Pons (tissue), 1 donor: ENCODE measurements at regions not wholly inside any gene's neighbourhood (a gene's known extent, or its start where the extent isn't known, plus 50 kb on each side); places are given as distances from the start of the nearest gene placed in this dataset.
A peak's percentile ranks its signal among the peaks of the same experiment; 100 is the strongest.

Experiments used
- DNase-seq: peaks from one replicate; pipeline ENCODE4 v3.0.0-alpha.2; 2016; ENCODE audit warnings: low spot score

DNA sequence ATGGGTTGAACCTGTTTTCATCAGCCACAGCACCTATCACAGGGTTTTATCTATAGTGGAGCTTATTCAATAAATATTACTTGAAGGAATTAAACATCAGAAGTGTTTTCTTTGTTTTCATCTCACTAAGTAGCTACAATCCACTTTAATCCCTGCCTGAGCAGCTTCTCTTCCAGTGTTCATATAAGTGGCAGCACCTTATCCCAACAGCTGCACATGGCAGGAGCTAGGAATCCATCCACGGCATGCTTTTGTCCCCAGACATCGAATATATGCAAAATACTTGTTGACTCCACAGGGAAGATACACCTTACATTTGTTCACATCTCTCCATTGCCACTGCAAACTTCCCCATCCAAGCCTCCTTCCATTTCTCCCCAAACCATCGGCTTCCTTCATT lies 549.8 kb upstream of the FAM241A start:
- no peak for DNase-seq

DNA sequence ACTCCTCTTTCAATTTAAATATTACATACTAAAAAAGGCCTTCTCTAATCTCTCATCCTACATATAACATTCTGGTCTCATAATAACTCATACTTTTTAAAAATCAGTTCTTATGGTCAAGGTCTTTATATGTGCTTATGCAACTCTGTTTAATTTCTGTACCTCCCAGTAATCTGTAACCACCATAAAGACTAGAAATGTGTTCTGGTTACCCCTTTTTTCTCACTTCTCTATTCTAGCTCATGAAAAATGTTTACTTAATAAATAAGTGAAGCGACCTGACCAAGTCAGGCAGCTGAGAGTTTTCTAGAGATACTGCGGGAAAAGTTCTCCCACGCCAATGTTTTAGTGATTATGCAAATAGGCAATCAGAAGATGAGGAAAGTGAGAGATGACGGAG lies 548.8 kb upstream of the FAM241A start:
- no peak for DNase-seq

DNA sequence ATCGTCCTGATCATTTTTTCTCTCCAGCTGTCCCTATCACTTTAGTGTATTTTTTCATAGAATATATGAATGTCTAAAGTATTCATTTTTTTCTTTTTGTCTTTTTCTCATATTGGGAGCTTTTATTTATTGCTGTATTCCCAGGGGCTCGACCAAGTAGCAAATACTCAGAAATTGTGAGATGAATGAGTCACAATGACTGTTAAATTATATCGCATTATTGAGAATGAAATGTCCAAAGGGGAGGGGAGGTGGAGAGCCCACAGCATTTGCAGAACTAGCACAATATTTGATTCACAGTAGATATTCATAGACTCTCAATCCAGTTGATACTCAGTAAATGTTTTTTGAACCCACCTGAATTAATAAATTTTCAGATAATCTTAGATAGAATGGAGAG lies 543.6 kb upstream of the FAM241A start:
- DNase-seq = no peak

DNA sequence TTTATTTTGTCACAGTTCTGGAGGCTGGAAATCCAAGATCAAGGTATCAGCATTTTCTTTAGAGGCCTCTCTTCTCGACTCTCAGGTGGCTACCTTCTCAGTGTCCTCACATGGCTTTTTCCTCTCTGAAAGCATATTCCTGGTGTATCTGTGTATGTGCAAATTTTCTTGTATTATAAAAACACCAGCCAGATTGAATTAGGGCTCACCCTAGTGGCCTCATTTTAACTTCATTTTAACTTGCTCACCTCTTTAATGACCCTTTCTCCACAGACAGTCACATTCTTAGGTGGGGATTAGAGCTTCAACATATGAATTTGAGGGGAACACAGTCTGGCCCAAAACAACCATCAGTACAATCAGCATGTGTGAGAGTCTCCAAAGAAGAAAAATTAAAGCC lies 542.4 kb upstream of the FAM241A start:
- no peak for DNase-seq

DNA sequence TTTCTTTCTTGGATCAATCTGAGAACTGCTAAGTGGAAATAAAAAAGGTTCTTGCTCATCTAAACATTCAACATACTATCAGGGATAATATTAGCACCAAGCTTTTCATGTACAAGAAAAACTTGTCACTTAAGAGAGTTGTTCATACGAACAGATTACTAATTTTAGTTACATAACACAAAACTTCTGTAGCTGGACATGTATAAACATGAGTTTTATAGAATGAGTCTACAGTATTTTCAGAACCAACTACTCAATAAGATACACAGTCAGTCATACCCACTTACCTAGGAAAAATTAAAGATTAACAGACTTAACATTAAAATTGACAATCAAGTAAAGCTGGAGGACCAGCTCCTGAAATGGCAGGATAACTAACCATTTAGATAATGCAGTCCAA lies 540.1 kb upstream of the FAM241A start:
- no peak for DNase-seq

DNA sequence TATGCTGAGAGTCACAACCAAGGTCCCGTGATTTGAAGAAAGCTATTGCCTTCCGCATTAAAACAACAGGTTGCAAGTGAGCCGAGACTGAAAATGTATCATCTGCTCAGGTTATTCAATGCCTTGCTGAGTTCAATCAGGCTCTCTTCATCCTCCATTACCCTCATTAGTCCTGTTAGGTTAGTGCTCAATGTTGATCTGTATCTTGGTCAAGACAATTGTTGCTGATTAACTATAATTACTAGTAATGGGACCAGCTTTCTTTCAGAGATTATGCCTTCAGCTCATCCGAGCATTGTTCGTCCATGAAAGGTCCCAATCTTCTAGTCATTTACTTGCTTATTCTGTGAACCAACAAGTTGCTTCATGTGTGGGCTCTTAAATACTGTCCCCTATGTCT lies 534.6 kb upstream of the FAM241A start:
- DNase-seq = no peak

DNA sequence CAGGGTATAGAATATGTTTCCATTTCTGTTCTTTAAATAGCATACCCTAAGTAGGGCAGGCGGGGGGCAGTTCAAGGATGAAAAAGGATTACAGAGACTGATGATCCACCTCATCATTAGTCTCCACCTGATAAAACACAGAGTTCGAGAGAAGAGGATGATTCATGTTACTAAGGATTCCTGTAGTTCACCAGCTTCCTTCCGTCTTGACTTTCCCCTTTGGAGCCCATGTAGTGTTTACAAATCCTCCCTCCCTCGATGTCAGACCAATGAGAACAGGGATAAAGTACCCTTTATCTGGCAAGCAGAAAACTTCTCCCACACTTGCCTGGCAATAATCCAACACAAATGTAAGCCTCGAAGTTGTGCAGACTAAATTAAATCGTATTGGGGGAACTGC lies 526.3 kb upstream of the FAM241A start:
- no peak for DNase-seq

DNA sequence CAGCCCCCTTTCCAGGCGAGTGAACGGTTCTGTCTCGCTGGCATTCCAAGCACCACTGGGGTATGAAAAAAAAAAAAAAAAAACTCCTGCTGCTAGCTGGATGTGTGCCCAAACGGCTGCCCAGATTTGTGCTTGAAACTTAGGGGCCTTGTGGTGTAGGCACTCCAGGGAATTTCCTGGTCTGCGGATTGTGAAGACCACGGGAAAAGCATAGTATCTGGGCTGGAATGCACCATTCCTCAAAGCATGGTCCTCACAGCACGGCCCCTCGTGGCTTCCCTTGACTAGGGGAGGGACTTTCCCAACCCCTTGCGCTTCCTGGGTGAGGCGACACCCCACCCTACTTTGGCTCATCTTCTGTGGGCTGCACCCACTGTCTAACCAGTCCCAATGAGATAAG lies 516.8 kb upstream of the FAM241A start:
- DNase-seq = no peak

DNA sequence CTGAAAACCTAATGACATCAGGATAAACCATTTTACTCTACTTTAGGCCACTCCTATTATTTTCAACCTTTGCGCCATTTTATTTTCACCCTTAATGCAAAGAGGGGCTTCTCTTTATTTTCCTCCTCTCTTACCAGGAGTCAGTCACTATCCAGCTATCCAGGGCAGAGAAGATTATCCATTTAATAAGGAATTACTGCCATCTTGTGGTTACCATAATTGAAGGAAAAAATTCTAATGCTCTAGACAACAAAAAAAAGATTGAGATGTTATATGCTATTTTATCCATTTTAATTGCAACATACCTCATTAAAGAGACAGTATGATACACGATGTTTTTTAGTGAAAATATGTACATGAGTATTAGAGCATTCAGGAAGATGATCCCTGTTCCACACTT lies 514.5 kb upstream of the FAM241A start:
- DNase-seq = peak; percentile 59

DNA sequence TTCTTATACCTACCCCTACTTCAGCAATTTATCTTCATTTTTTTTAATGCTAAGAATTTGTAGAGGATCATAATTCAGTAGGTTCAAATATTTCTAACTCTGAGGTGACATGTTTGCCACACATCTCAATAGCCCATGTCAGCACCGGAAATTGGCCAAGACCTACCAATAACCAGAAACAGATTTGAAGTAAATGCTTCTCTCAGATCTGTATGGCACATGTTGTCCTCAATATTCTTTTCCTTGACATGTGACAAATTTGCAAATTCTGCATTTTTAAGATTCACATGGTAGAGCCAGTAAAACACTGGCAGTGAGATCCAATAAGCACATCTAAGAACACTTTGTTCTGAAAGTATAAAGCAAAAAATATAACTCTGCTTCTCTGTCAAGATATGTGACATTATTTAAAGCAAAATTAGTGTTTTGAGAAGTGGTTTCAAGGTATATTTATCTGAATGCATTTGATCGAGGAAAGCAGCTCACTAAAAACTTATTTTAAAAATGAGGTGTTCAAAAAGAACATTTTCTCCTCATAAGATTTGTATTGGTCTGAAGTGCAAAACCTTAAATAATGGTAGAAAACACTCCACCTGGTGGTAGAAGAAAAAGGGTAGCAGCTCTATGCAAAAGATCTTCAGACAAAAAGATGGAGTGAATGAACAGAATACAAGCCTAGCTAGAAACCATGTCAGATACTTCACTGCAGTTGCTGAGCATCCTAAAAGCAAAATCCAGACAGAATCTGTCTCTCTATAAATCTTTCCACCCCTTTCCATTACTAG lies 513.8 kb upstream of the FAM241A start:
- peak; percentile 18 for DNase-seq

DNA sequence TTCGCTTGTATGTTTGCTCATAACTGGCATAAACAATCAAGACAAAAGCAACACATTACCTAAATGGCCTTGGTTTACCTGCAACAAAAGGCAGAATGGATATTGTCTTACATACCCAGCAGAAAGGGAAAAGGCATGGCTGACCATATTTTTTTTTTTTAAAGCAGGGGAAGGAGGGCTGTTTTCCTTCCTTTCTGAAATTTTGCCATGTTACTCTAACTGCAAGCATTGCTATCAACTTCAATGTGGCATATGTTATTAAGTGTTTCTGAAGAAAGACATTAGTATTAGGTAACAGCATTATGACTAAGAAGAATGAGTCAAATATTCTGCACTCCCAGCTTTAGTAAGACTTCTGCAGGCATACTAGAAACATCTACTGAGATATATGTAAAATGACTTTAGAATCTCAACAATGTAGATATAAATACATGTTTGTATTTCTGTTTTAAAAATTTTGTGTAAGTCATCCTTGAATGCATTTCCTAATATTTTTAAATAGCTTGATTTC lies 512.6 kb upstream of the FAM241A start:
- DNase-seq = no peak

DNA sequence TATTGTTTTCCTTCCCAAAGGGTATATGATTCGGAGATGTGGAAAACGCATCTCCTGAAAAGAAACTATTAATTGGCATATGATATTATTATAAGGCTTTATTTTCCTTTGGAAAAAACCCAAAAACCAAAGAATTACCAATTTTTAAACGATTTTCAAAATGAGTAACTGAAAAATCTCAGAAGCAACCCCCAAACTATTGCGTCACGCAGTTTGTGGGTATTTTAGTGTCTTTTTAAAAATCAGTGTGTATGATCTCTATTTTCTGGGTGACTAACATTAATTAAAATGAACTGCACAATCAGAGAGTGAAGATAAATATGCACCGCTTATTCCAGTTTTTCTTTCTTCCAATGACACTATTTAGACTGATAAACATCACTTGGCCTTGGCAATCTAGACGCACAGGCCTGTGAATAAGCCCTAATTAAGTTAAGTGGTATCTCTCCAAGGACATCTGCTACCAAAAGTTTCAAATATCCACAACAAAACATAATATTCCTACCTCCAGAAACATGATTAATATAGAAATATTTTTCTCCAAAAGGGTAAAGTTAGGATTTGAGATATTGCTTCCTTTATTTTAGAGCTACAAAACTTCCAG lies 511.5 kb upstream of the FAM241A start:
- no peak for DNase-seq

DNA sequence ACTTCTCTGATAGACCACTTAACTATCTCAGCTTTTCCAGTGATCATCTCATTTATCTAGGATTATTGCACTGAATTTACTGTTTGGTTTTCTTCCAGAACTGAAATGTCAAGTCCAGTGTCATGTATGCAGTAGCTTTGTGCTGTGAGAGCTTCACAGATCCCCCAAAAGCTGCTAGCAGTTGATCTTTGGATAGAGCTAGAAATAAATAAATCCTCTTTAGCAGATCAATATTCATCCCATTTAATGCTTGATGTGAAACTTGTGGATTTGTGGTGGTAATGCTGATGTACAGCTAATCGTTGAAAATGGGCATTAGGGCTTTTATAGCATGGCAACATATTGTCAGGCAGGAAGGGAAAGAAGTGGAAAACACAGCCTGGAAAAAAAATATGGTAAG lies 509.6 kb upstream of the FAM241A start:
- DNase-seq = no peak

DNA sequence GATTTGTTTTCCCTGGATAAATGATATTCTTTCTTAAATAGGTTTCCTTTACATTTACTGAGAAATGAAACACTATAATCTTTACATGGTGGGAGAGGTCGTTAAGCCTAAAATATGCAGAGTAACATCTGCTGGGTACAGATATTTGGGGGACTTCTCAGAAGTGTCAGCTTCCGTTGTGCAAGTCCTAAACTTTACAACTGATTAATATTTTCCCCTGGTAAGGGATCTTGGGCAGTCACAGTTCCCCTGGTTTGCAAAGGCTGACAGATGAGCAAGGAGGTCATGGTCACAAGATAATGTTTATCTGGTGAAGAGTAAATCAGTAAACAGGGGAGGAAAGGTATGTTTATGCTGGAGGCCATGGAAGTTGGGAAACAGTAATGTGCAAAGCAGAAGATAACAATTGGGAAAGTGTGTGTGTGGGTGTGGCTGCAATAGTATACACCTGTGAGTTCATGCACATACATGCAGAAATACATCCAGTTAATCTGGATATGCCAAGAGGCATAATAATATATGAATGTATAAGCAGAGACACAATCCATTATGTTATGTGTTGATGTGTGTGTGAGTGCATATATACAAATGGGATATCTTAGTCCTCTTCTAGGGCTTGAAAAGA lies 508.2 kb upstream of the FAM241A start:
- DNase-seq = no peak

DNA sequence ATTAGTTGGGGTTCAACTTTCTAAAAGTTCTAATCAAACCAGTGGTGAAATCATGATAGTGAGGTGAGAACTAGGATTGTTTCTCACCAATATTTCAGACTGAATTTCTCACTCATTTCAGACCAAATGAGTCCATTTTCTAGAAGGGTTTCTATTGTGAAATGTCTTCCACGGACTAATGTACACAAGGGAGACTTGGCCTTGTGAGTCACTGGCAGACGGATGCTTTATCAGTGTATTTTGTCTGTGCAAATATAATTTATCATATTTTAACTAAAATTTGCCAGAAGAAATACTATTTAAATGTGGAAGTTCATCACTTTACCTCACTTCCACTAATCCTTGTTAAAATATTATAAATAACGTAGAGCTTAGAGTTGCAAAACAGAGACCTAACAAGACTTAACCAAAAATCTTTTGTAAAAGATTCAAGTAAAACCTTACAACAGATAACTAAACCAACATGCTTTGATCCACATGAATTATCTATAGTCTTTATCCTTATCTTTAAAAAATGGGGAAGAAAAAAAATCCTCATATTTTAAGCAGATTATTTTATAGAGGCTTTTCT lies 506.0 kb upstream of the FAM241A start:
- DNase-seq = no peak

DNA sequence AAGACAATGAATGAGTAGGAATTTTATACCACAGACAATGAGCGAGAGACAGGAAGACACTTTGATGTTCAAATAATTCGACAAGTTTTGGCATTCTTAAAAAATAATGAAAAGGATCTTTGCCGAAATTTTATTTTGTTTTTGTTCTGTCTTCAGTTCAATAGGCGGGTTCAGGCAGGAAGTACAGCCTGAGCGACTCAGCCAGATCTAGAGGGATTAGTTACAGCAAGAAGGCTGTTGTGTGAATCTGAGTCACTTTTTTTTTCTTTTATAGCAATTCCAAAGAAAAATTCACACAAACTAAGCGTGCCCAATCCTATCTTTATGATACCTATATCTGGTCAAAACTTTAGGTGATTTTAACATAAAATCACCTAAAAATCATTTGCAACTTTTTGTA lies 505.4 kb upstream of the FAM241A start:
- no peak for DNase-seq

DNA sequence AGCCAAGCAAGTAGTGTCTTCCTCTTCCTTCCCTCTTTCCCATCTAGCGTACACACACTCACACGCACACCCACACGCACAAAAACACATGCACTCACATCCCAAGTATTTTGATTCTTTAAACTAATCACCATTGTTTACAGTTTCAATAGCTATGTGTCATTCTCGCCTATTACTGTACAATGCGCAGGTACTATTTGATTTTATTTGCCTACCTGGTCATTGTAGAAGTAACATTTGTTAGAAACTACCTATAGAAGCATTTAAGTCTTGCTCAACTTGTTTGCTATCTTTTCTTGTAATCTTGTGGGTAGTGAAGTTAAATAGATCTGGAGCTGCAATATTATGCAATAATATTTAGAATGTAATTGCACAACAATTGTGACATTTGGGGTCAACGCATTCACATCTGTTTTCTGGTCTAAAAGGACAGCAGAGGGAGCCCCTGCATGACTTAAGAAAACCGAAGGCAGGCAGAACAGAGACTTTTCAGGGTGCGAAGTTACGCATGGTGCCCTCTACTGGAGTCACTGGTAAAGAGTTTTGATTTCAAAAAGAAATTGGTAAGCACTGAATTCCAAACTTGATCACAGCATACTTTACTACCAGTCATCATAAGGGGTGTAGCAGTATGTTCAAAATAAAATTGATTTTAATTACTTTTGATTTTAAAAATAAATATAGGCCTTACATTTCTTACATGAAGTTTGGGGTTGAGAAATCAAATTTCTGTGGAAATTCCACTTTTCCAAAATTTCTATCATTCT lies 503.3 kb upstream of the FAM241A start:
- DNase-seq = peak; percentile 92

DNA sequence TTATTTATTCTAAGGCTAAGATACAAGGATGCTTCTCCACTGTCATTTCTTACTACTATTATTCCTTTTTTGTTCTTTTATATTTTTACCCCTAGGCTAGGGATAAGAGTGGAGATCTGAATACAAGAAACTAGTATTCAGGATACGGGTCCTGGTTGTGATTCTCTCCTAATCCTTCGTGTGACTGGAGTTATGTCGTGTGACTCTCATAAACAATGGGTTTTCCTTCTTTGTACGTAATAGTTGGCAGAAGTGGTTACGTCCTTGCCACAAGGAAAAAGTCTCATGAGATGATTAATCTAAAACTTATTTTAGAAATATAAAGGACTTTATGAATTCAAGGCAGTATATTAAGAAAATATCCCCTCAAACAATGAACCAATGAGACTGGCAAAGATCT lies 497.2 kb upstream of the FAM241A start:
- no peak for DNase-seq

DNA sequence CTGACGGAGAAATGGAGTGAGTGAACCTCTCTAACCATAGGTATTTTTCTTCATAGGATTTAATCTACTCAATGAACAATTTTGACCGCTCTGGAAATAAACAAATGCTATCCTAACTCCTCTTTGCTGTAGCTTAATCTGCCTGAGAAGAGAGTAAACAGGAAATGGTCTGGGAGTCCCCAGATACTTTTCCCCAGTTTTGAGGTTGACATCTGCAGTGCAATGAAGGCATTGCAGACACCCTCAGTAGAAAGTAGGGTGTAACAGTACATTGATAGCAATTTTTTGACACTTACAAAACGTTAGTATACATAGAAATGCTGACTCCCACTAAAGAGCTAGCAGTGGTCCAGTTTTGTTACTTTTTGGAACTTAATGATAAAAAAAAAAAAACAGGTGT lies 495.9 kb upstream of the FAM241A start:
- no peak for DNase-seq

DNA sequence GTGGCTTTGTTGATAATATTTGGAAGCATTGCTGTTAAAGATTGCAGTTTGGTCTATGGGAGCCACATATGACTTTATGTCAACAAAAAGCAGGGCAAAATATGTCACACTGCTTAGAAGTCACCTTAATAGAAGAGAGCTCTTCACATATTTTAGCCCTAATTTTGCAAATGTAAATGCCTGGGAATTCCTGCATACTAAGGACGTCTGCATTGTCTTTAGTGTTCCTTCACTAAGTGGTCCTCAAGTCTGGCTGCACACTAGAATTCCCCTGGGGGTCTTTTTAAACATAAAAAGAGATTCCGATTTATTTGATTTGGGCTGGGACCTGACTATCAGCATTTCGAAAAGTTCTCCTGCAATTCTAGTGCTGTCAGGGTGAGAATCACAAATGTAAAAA lies 495.1 kb upstream of the FAM241A start:
- no peak for DNase-seq

DNA sequence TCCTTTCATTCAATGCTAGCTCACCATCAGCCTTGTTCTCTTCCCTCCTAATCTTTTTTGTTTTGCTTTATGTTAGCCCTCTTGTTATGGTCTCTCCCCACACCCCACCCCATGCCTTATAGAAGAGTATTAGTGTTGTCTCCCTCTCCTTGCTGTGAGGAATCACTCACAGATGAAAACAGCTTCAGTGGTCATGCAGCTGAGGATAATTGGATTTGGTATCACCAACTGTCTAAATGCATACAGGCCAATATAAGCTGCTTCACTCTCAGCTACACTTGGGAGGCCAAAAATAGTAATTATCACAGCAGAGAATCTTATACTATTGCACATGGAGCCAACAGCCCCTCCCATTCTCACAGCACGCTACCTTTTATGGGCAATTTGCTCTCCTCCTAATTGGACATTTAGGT lies 494.6 kb upstream of the FAM241A start:
- no peak for DNase-seq

DNA sequence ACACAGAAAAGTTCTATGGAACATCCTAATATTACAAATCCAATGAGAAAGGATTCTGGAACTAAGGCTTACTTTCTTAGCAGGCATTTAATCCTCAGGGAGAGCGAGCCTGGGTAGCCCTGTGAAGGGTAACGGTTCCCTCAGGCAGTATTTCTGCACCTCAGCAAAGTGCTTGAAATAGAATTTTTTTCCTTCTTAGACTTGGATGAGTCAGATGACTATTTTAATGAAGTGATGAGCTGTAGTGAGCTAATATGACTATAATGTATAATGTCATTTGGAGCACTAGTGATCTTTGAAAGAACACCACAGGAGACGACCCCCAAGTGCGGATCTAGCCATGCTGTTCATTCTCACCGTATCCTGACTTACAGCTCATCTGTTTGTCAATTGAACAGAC lies 493.0 kb upstream of the FAM241A start:
- DNase-seq = no peak
